ENCODE measurements at regions not wholly inside any gene's neighbourhood (a gene's known extent, or its start where the extent isn't known, plus 50 kb on each side); places are given as distances from the start of the nearest gene placed in this dataset.

- POLR2A ChIA-PET: no interaction called here
- intact Hi-C loops (cut with micrococcal nuclease): no loop called here
- CTCF ChIA-PET: no interaction called here
These were observed 583.2 kb upstream of the ID2 start for GRCh38 chr2:8098476-8099266.

GRCh38 chr2:8099267-8099582 lies 582.6 kb upstream of the ID2 start:
- Mint-ChIP-seq H3K27me3 (no peaks in the 10 kb centered on the region), H3K36me3 (ENCODE audit: low read depth) (no peaks in the 10 kb centered on the region), H3K4me1 (no peaks in the 10 kb centered on the region), H3K27ac (no peak overlapping the region), H3K4me3 (no peak overlapping the region), H3K9me3 (no peaks in the 10 kb centered on the region)
- DNase-seq (no peak), ATAC-seq (ENCODE audit: low read depth) (no peak)
- POLR2A ChIA-PET: no interaction called here
- no peak for TF ChIP-seq CTCF (IDR thresholded peaks at IDR 0.05)
- intact Hi-C loops (cut with micrococcal nuclease): no loop called here
- CTCF ChIA-PET: no interaction called here

More at GRCh38 chr2:8098476-8099266, 583.2 kb upstream of the ID2 start:
- no peak for TF ChIP-seq CTCF (IDR thresholded peaks at IDR 0.05)
- no peaks in the 10 kb centered on the region for H3K9me3 Mint-ChIP-seq
- H3K4me1 Mint-ChIP-seq: no peaks in the 10 kb centered on the region
- no peak overlapping the region for H3K4me3 Mint-ChIP-seq
- ATAC-seq (ENCODE audit: low read depth) (no peak), DNase-seq (no peak)
- no peaks in the 10 kb centered on the region for H3K36me3 Mint-ChIP-seq (ENCODE audit: low read depth)
- no peak overlapping the region for H3K27ac Mint-ChIP-seq
- no peaks in the 10 kb centered on the region for H3K27me3 Mint-ChIP-seq

- no peaks in the 10 kb centered on the region for H3K4me1 Mint-ChIP-seq
- H3K27me3 Mint-ChIP-seq: peaks cover 6% of the 10 kb centered on the region
- no peak for DNase-seq
- no peaks in the 10 kb centered on the region for H3K36me3 Mint-ChIP-seq (ENCODE audit: low read depth)
- CTCF ChIA-PET: no interaction called here
- intact Hi-C loops (cut with micrococcal nuclease): no loop called here
- POLR2A ChIA-PET: no interaction called here
- H3K9me3 Mint-ChIP-seq: no peaks in the 10 kb centered on the region
- no peak for ATAC-seq (ENCODE audit: low read depth)
- H3K4me3 Mint-ChIP-seq: no peak overlapping the region
- no peak overlapping the region for H3K27ac Mint-ChIP-seq
- TF ChIP-seq CTCF (IDR thresholded peaks at IDR 0.05): no peak
These were observed 580.1 kb upstream of the ID2 start for GRCh38 chr2:8101614-8102277.

- Mint-ChIP-seq H3K27me3 (peaks cover 7% of the 10 kb centered on the region), H3K27ac (no peak overlapping the region), H3K36me3 (ENCODE audit: low read depth) (no peaks in the 10 kb centered on the region), H3K4me3 (no peak overlapping the region), H3K9me3 (no peaks in the 10 kb centered on the region), H3K4me1 (no peaks in the 10 kb centered on the region)
- CTCF ChIA-PET: no interaction called here
- ATAC-seq (ENCODE audit: low read depth) (no peak), DNase-seq (no peak)
- no peak for TF ChIP-seq CTCF (IDR thresholded peaks at IDR 0.05)
- intact Hi-C loops (cut with micrococcal nuclease): no loop called here
- POLR2A ChIA-PET: no interaction called here
These were observed 579.4 kb upstream of the ID2 start for GRCh38 chr2:8102470-8102869.

GRCh38 chr2:8103085-8103708 lies 578.7 kb upstream of the ID2 start:
- no peak for ATAC-seq (ENCODE audit: low read depth)
- POLR2A ChIA-PET: no interaction called here
- H3K36me3 Mint-ChIP-seq (ENCODE audit: low read depth): no peaks in the 10 kb centered on the region

More at GRCh38 chr2:8103085-8103708, 578.7 kb upstream of the ID2 start:
- CTCF ChIA-PET: no interaction called here
- intact Hi-C loops (cut with micrococcal nuclease): no loop called here
- Mint-ChIP-seq H3K27ac (no peak overlapping the region), H3K27me3 (peaks cover 7% of the 10 kb centered on the region), H3K4me1 (no peaks in the 10 kb centered on the region), H3K9me3 (no peaks in the 10 kb centered on the region), H3K4me3 (no peak overlapping the region)
- no peak for DNase-seq
- TF ChIP-seq CTCF (IDR thresholded peaks at IDR 0.05): no peak

All from activated B cell treated with CpG ODN at 0.5 μM for 24 hours (primary cell).